GM12878 (cell line): ENCODE measurements at regions not wholly inside any gene's neighbourhood (a gene's known extent, or its start where the extent isn't known, plus 50 kb on each side); places are given as distances from the start of the nearest gene placed in this dataset.

Experiments used
- ATAC-seq: fragments of 200-7000 bp; cut with Tn5 transposase; 3 replicates; pipeline ENCODE4 v1.9.1; 2020; ENCODE audit warnings: mild to moderate bottlenecking, moderate library complexity
- BruUV-seq: library from RNA; stranded (reverse); fragments of 400-500 nt; replicated peaks from 2 replicates; lab custom pipeline; 2021; lab: Mats Ljungman, UMichigan
- CTCF ChIA-PET: fragments of 300-600 bp; sonication (Branson Sonifier 250); formaldehyde crosslinking; extraction: SDS; loops from one replicate; lab custom pipeline; 2021; ENCODE audit warnings: inconsistent platforms; lab: Yijun Ruan, JAX
- POLR2A ChIA-PET: fragments of 350-600 bp; formaldehyde crosslinking; extraction: SDS; loops from one replicate; lab custom pipeline; 2021; ENCODE audit warnings: inconsistent platforms; lab: Charles Lee
- RAD21 ChIA-PET: fragments of 300-600 bp; sonication (Branson Sonifier 250); formaldehyde crosslinking; loops from one replicate; lab custom pipeline; 2023; ENCODE audit warnings: antibody characterized with exemption; ENCODE audit not compliant: unreplicated experiment; lab: Charles Lee
- SMC1A ChIA-PET: fragments of 300-600 bp; sonication (Branson Sonifier 250); formaldehyde crosslinking; loops from one replicate; lab custom pipeline; 2023; ENCODE audit not compliant: unreplicated experiment, uncharacterized antibody; lab: Charles Lee
- DNase-seq: peaks from one replicate; pipeline ENCODE4 v3.0.0-alpha.2; 2011; ENCODE audit warnings: low read depth, low spot score
- FAIRE-seq: peaks from 3 replicates; lab custom pipeline; 2011; peaks lifted over from hg19 to GRCh38; lab: Jason Lieb, UNC
- H2AFZ ChIP-seq: 2 replicates; pipeline ENCODE4 v1.6.0; 2011; ENCODE audit warnings: low read depth, low read length, control low read depth; ENCODE audit not compliant: control insufficient read depth
- H3K27ac ChIP-seq: 2 replicates; pipeline ENCODE4 v1.5.1; 2011; ENCODE audit warnings: control low read depth; ENCODE audit not compliant: control insufficient read depth, insufficient read depth
- H3K27me3 ChIP-seq, 2 experiments: replicated peaks in 1 of 2; 2 replicates each; pipeline versions ENCODE4 v1.6.0 to v1.6.1; 2011; ENCODE audit warnings: low read length in 1 of 2; ENCODE audit not compliant: control insufficient read depth in 2 of 2, insufficient read depth in 2 of 2
- H3K36me3 ChIP-seq, 2 experiments: 2 replicates each; pipeline ENCODE4 v1.5.1; 2011; ENCODE audit warnings: low read length in 1 of 2; ENCODE audit not compliant: control insufficient read depth in 2 of 2, insufficient read depth in 2 of 2
- H3K4me1 ChIP-seq: 2 replicates; pipeline ENCODE4 v1.6.1; 2011; ENCODE audit warnings: mild to moderate bottlenecking, low read length, moderate library complexity, mixed read lengths; ENCODE audit not compliant: control insufficient read depth, insufficient read depth
- H3K4me2 ChIP-seq: 2 replicates; pipeline ENCODE4 v1.6.0; 2011; ENCODE audit warnings: control low read depth; ENCODE audit not compliant: control insufficient read depth, insufficient read depth
- H3K4me3 ChIP-seq: fragments of 200-600 bp; sonication (generic); 2 replicates; pipeline ENCODE4 v1.5.1; 2016
- H3K79me2 ChIP-seq: 2 replicates; pipeline ENCODE4 v1.6.0; 2011; ENCODE audit warnings: low read length; ENCODE audit not compliant: control insufficient read depth, insufficient read depth
- H3K9ac ChIP-seq: 2 replicates; pipeline ENCODE4 v1.8.0; 2011; ENCODE audit warnings: low read length, control low read depth, mixed read lengths; ENCODE audit not compliant: control insufficient read depth, insufficient read depth
- H3K9me3 ChIP-seq: replicated peaks from 3 replicates; pipeline ENCODE4 v1.5.1; 2011; ENCODE audit warnings: mild to moderate bottlenecking, low read length; ENCODE audit not compliant: control insufficient read depth, insufficient read depth
- H4K20me1 ChIP-seq: 2 replicates; pipeline ENCODE4 v1.6.0; 2011; ENCODE audit not compliant: control insufficient read depth, insufficient read depth
- BCLAF1 ChIP-seq: fragments of 450-650 bp; IDR thresholded peaks from 2 replicates; pipeline ENCODE4 v1.6.1; 2017; ENCODE audit warnings: antibody characterized with exemption, mild to moderate bottlenecking, moderate library complexity
- GABPA ChIP-seq: IDR thresholded peaks from 2 replicates; pipeline ENCODE4 v1.6.1; 2014; ENCODE audit warnings: antibody characterized with exemption, low read depth, mild to moderate bottlenecking, inconsistent platforms
- ZBTB4 ChIP-seq: fragments of 450-650 bp; formaldehyde crosslinking; IDR thresholded peaks from 2 replicates; pipeline ENCODE4 v1.4.0; 2022; ENCODE audit warnings: mild to moderate bottlenecking, moderate library complexity
- ZNF622 ChIP-seq: fragments of 450-650 bp; IDR thresholded peaks from 2 replicates; pipeline ENCODE4 v1.6.1; 2017; ENCODE audit warnings: mild to moderate bottlenecking, inconsistent platforms
- WGBS: methylation state at CpG from one replicate; pipeline ENCODE4 v1.1.6; 2016; ENCODE audit warnings: low lambda C conversion rate; ENCODE audit not compliant: insufficient replicate concordance, insufficient coverage; ENCODE audit errors: missing lambda C conversion rate; 5-methylcytosine and 5-hydroxymethylcytosine counted together
- in situ Hi-C: fragments of 300-500 bp; cut with MboI; formaldehyde crosslinking; loops from 9 replicates; pipeline ENCODE4 v1.14.3; 2018; ENCODE audit warnings: mixed read lengths
- intact Hi-C: fragments of 100-400 bp; cut with micrococcal nuclease; formaldehyde crosslinking; loops from one replicate; pipeline ENCODE4 v1.14.2; 2022; ENCODE audit not compliant: unreplicated experiment

- H3K27me3 ChIP-seq: no peaks in the 10 kb centered on the region
- no peak overlapping the region for H3K4me2 ChIP-seq
- H4K20me1 ChIP-seq: no peaks in the 10 kb centered on the region
- H3K27ac ChIP-seq: no peak overlapping the region
- FAIRE-seq (no peak), ATAC-seq (no peak), DNase-seq (no peak)
- 34% methylated on average over 2 of the region's 2 CpGs for WGBS
- ChIA-PET CTCF (no interaction called here), RAD21 (no interaction called here), POLR2A (no interaction called here), SMC1A (no interaction called here)
- in situ Hi-C loops (no loop called here), intact Hi-C loops (no loop called here)
- no peaks in the 10 kb centered on the region for H3K4me1 ChIP-seq
- H3K9me3 ChIP-seq: no peaks in the 10 kb centered on the region
- BruUV-seq: no TSS peak
- H3K36me3 ChIP-seq: no peaks in the 10 kb centered on the region
- H2AFZ ChIP-seq: no peak overlapping the region
- H3K4me3 ChIP-seq: no peak overlapping the region
- H3K79me2 ChIP-seq: no peaks in the 10 kb centered on the region
- TF ChIP-seq GABPA: no peak
- TF ChIP-seq BCLAF1: no peak
- TF ChIP-seq ZNF622: no peak
- no peak for TF ChIP-seq ZBTB4
- no peak overlapping the region for H3K9ac ChIP-seq
Measured at GRCh38 chr13:104074326-104074725, 1008.1 kb upstream of the SLC10A2 start.
